Neuron (in vitro differentiated cells): ENCODE measurements at regions not wholly inside any gene's neighbourhood (a gene's known extent, or its start where the extent isn't known, plus 50 kb on each side); places are given as distances from the start of the nearest gene placed in this dataset.

Experiments used
- H2AFZ ChIP-seq: one replicate; pipeline ENCODE4 v1.6.1; 2013; ENCODE audit warnings: low read depth, mild to moderate bottlenecking, inconsistent platforms, low read length, moderate library complexity
- H3K27me3 ChIP-seq: one replicate; pipeline ENCODE4 v1.6.1; 2013; ENCODE audit warnings: low read length; ENCODE audit not compliant: insufficient read depth
- H3K36me3 ChIP-seq: one replicate; pipeline ENCODE4 v1.6.1; 2013; ENCODE audit warnings: low read length; ENCODE audit not compliant: insufficient read depth
- H3K4me1 ChIP-seq: one replicate; pipeline ENCODE4 v1.6.1; 2013; ENCODE audit warnings: low read length; ENCODE audit not compliant: insufficient read depth
- H3K4me3 ChIP-seq: 2 replicates; pipeline ENCODE4 v1.5.1; 2013; ENCODE audit warnings: mild to moderate bottlenecking, low read length, moderate library complexity
- H3K9me3 ChIP-seq: one replicate; pipeline ENCODE4 v1.6.1; 2013; ENCODE audit warnings: low read length

DNA sequence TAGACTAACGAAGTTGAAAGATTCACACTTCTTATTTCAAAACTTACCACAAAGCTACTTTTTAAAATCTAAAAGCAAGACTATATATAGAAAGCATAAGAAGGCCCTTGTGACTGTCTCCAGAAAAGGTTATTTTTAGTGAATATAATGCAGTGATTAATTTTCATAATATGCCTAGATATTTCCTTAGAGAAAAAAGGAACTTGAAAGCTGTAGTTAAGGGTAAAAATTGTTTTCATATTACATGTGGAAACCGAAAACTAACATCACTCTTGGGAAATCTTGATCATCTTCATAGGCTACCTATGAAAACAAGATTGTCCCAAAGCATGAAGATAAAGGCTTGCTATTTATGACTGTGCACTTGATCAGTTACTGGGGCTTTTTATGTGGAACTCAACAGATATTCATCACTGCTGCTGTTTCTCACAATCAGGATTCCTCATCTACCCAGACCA lies 223.2 kb downstream of the SH2D4B start:
- no peak overlapping the region for H2AFZ ChIP-seq
- no peaks in the 10 kb centered on the region for H3K36me3 ChIP-seq

GRCh38 chr10:80767963-80768362 lies 230.3 kb downstream of the SH2D4B start:
- Histone ChIP-seq H3K4me1 (no peaks in the 10 kb centered on the region), H3K27me3 (no peaks in the 10 kb centered on the region), H2AFZ (no peak overlapping the region), H3K4me3 (no peak overlapping the region), H3K9me3 (no peaks in the 10 kb centered on the region), H3K36me3 (no peaks in the 10 kb centered on the region)

More for the DNA sequence above, 223.2 kb downstream of the SH2D4B start:
- H3K27me3 ChIP-seq, result no peaks in the 10 kb centered on the region
- no peaks in the 10 kb centered on the region for H3K9me3 ChIP-seq
- no peak overlapping the region for H3K4me3 ChIP-seq
- H3K4me1 ChIP-seq, result no peaks in the 10 kb centered on the region

DNA sequence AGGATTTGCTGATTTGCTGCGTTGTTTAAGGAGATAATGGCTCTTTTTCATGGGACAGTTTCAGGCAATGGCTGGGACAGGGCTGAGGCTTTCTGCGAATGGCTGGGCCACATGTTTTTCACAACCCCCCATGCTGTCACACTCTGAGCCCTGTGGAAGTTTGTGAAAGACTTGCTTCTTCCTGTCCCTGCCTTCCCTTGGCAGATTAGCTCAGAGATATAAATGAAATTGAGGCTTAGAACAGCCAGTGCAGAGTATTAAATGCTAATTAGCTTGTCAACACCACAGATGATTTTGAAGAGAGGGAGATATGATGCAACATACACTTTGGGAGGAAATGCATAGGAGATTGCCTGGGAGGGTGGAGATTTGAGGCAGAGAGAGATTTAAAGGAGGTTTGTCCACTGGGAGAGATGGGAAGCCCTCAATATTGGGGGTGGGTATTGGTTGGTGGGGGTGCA lies 232.0 kb downstream of the SH2D4B start:
- Histone ChIP-seq H3K36me3 (no peaks in the 10 kb centered on the region), H3K4me1 (no peaks in the 10 kb centered on the region), H3K9me3 (no peaks in the 10 kb centered on the region), H3K4me3 (no peak overlapping the region), H3K27me3 (no peaks in the 10 kb centered on the region), H2AFZ (no peak overlapping the region)

GRCh38 chr10:80770239-80770638 lies 232.5 kb downstream of the SH2D4B start:
- H3K4me3 ChIP-seq, result no peak overlapping the region
- H3K27me3 ChIP-seq, result no peaks in the 10 kb centered on the region
- H3K36me3 ChIP-seq, result no peaks in the 10 kb centered on the region
- H2AFZ ChIP-seq, result no peak overlapping the region
- no peaks in the 10 kb centered on the region for H3K9me3 ChIP-seq
- H3K4me1 ChIP-seq, result no peaks in the 10 kb centered on the region

GRCh38 chr10:80771285-80771684 lies 233.6 kb downstream of the SH2D4B start:
- Histone ChIP-seq H3K9me3 (no peaks in the 10 kb centered on the region), H2AFZ (no peak overlapping the region), H3K4me3 (no peak overlapping the region), H3K27me3 (no peaks in the 10 kb centered on the region), H3K36me3 (no peaks in the 10 kb centered on the region), H3K4me1 (no peaks in the 10 kb centered on the region)

- Histone ChIP-seq H3K9me3 (no peaks in the 10 kb centered on the region), H3K36me3 (no peaks in the 10 kb centered on the region), H2AFZ (no peak overlapping the region), H3K27me3 (no peaks in the 10 kb centered on the region), H3K4me1 (no peaks in the 10 kb centered on the region), H3K4me3 (no peak overlapping the region)
Observed at GRCh38 chr10:80771902-80772555, 234.3 kb downstream of the SH2D4B start.

DNA sequence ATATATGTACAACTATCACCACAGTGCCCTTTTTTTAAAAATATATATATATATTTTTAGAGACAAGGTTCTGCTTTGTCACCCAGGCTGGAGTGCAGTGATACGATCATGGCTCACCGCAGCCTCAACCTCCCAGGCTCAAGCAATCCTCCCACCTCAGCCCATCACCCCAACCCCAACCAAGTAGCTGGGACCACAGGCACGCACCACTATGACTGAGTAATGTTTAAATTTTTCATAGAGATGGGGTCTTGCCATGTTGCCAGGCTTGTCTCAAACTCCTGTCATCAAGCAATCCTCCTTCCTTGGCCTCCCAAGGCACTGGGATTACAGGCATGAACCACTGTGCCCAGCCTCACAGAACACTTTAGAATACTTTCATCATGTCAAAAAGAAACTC lies 234.9 kb downstream of the SH2D4B start:
- Histone ChIP-seq H3K4me1 (no peaks in the 10 kb centered on the region), H2AFZ (no peak overlapping the region), H3K9me3 (no peaks in the 10 kb centered on the region), H3K4me3 (no peak overlapping the region), H3K36me3 (no peaks in the 10 kb centered on the region), H3K27me3 (no peaks in the 10 kb centered on the region)

DNA sequence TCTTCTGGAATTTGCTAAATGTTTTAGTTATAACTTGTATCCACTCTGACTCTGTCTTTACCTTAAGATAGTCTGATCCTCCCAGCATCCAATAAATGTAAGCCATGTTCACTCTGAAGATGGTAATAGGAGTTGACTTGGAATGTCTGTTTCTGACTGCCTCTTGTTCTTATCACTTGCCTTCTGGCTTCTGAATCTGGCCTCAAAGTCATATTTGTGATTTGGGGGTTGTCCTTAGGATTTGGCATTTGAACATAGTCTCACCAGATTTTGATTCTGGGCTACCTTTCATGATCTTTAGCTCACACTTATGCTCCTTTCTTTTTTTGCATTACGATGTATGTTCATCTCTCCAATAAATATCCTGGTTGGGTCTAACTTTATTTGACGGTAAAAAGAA lies 247.0 kb downstream of the SH2D4B start:
- Histone ChIP-seq H3K27me3 (peaks cover 2% of the 10 kb centered on the region), H2AFZ (no peak overlapping the region), H3K4me3 (no peak overlapping the region), H3K4me1 (no peaks in the 10 kb centered on the region), H3K9me3 (no peaks in the 10 kb centered on the region), H3K36me3 (no peaks in the 10 kb centered on the region)

GRCh38 chr10:80786322-80786721 lies 248.6 kb downstream of the SH2D4B start:
- Histone ChIP-seq H3K4me3 (no peak overlapping the region), H3K4me1 (no peaks in the 10 kb centered on the region), H3K27me3 (peaks cover 2% of the 10 kb centered on the region), H3K36me3 (no peaks in the 10 kb centered on the region), H3K9me3 (no peaks in the 10 kb centered on the region), H2AFZ (no peak overlapping the region)

DNA sequence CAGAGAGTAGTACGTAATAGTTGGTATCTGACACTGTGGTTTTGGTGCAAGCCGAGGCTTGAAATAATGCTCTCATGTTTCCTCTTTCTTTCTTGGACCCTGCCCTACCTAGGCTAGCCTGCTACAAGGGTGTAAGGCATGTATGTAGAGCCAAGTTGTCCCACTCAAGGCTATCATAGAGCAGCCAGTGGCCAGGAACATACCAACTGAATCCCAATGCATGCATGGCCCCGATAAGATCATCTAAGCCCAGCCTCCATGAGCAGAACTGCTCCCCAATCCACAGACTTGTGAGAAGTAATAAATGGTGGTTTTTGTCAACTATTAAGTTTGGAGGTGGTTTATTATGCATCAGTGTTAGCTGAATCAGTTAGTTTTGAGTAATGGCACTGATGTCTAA lies 250.2 kb downstream of the SH2D4B start:
- peaks cover 2% of the 10 kb centered on the region for H3K27me3 ChIP-seq
- no peak overlapping the region for H3K4me3 ChIP-seq
- H3K9me3 ChIP-seq, result no peaks in the 10 kb centered on the region
- no peak overlapping the region for H2AFZ ChIP-seq
- no peaks in the 10 kb centered on the region for H3K36me3 ChIP-seq
- no peaks in the 10 kb centered on the region for H3K4me1 ChIP-seq

DNA sequence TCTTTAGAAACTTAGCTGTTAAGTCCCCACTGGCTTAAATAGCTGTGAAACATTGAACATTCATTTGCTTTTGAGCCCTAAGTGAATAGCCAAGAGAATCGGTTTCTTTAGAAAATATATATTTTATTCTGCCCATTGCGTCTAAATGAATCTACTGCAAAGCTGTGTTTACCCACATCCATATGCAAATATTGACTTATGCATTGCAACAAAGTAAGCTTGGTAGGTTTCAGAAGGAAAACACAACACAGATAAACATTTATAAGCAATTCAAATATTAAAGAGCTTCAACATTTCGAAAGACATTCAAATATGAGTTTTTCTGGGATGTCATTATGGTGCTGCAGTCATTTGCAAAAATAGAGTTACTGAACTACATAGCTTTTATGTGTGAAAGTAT lies 257.3 kb downstream of the SH2D4B start:
- Histone ChIP-seq H3K36me3 (no peaks in the 10 kb centered on the region), H3K4me3 (no peak overlapping the region), H3K4me1 (no peaks in the 10 kb centered on the region), H2AFZ (no peak overlapping the region), H3K9me3 (no peaks in the 10 kb centered on the region), H3K27me3 (no peaks in the 10 kb centered on the region)

DNA sequence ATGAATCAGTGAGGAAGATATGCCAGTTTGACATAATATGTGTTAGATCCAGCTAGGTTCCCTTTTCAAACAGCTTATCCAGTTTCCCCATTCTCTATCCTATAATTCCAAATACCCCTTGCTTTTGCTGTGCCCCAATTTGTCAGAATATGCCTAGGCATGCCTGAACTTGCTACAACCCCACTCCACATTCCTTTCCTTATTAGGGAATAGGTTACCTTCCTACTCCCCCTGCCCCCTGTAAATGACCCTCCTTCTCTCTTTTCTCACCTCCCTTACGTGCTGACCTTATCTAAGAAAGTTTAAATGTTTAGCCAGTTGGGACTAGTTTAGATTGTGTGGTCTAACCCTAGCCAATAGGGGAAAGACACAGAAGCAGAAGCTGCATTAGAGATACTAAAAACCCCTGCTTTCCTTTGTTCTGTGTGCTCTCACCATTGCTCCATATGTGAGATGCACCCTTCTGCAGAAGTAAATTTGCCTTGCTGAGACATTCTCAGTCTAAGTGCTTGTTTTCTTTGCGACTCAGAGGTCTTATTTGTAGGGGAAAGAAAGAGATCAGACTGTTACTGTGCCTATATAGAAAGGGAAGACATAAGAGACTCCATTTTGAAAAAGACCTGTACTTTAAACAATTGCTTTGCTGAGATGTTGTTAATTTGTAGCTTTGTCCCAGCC lies 267.8 kb downstream of the SH2D4B start:
- Histone ChIP-seq H3K36me3 (no peaks in the 10 kb centered on the region), H3K4me1 (no peaks in the 10 kb centered on the region), H3K9me3 (no peaks in the 10 kb centered on the region), H2AFZ (no peak overlapping the region), H3K4me3 (no peak overlapping the region), H3K27me3 (no peaks in the 10 kb centered on the region)

DNA sequence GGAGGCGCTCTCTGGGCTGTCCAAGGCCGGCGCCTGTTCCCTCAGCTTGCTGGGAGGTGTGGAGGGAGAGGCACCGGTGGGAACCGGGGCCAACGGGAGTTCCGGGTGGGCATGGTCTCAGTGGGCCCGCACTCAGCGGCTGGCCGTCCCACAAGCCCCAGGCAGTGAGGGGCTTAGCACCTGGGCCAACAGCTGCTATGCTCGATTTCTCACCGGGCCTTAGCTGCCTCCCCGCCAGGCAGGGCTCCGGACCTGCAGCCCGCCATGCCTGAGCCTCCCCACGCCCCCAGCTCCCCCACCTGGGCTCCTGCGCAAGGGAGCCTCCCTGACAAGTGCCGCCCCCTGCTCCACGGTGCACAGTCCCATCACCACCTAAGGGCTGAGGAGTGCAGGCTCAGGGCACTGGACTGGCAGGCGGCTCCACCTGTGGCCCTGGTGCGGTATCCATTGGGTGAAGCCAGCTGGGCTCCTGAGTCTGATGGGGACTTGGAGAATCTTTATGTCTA lies 276.5 kb downstream of the SH2D4B start:
- Histone ChIP-seq H2AFZ (no peak overlapping the region), H3K4me3 (no peak overlapping the region), H3K27me3 (no peaks in the 10 kb centered on the region), H3K9me3 (no peaks in the 10 kb centered on the region), H3K4me1 (no peaks in the 10 kb centered on the region), H3K36me3 (no peaks in the 10 kb centered on the region)
